ENCODE measurements at regions not wholly inside any gene's neighbourhood (a gene's known extent, or its start where the extent isn't known, plus 50 kb on each side); places are given as distances from the start of the nearest gene placed in this dataset.

DNA sequence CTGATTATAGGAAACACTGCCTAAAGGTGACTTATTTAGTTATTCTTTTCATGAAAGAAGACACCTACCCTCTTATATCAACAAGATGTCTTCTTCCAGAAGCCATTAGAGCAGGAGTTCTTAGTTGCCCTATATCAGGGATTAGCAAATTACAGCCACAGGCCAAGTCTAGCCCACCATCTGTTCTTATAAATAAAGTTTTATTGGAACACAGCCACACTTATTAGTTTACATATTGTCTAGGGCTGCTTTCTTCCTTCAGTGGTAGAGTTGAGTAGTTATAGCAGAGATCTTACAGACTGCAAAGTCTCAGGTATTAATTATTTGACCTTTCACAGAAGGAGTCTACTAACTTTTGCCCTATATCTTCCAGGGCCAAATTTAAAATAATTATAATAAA lies 157.2 kb upstream of the NOCT start:
- no peak overlapping the region for H3K4me3 ChIP-seq (ENCODE audit: extremely low read depth, insufficient read depth, low read length, poor library complexity, severe bottlenecking)
- no peak overlapping the region for H3K27ac ChIP-seq (ENCODE audit: low read depth, low read length, severe bottlenecking)
- H3K36me3 ChIP-seq (ENCODE audit: control insufficient read depth, insufficient read depth, low read length) = no peaks in the 10 kb centered on the region
- no peaks in the 10 kb centered on the region for H3K9me3 ChIP-seq (ENCODE audit: control insufficient read depth, low read length)
- no peaks in the 10 kb centered on the region for H3K4me1 ChIP-seq (ENCODE audit: control insufficient read depth, insufficient read depth, low read length, poor library complexity, severe bottlenecking)

GRCh38 chr4:138857416-138857815 lies 158.2 kb upstream of the NOCT start:
- H3K27ac ChIP-seq (ENCODE audit: low read depth, low read length, severe bottlenecking) = no peak overlapping the region
- 87 to 97% methylated on average over 2 of the region's 2 CpGs for WGBS, 2 experiments (ENCODE audit: insufficient coverage in 2 of 2)
- no peaks in the 10 kb centered on the region for H3K9me3 ChIP-seq (ENCODE audit: control insufficient read depth, low read length)
- no peaks in the 10 kb centered on the region for H3K4me1 ChIP-seq (ENCODE audit: control insufficient read depth, insufficient read depth, low read length, poor library complexity, severe bottlenecking)
- no peak overlapping the region for H3K4me3 ChIP-seq (ENCODE audit: extremely low read depth, insufficient read depth, low read length, poor library complexity, severe bottlenecking)
- H3K36me3 ChIP-seq (ENCODE audit: control insufficient read depth, insufficient read depth, low read length) = no peaks in the 10 kb centered on the region

DNA sequence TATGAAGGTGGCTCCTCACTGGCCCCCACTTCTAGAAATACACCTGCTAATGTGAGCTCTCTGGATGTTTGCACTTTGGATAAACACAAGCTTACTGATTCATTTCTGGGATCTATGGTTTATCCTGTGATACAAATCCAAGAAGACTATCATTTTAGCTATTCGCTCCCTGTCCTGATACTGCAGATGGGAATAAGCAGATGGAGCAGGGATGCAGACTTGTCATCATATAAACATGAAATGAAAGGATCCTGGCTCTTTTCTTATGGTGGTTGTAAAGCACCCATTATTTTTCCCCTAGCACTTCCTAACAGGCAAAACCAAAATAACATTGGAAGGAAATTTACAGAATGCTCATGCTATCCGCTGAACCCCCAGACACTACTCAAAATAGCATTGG lies 162.9 kb upstream of the NOCT start:
- Histone ChIP-seq H3K4me3 (ENCODE audit: extremely low read depth, insufficient read depth, low read length, poor library complexity, severe bottlenecking) (no peak overlapping the region), H3K27ac (ENCODE audit: low read depth, low read length, severe bottlenecking) (no peak overlapping the region), H3K9me3 (ENCODE audit: control insufficient read depth, low read length) (no peaks in the 10 kb centered on the region), H3K4me1 (ENCODE audit: control insufficient read depth, insufficient read depth, low read length, poor library complexity, severe bottlenecking) (no peaks in the 10 kb centered on the region), H3K36me3 (ENCODE audit: control insufficient read depth, insufficient read depth, low read length) (no peaks in the 10 kb centered on the region)
- no CpG with 5 or more reads among the region's 2 CpGs for WGBS, 2 experiments (ENCODE audit: insufficient coverage in 2 of 2)

DNA sequence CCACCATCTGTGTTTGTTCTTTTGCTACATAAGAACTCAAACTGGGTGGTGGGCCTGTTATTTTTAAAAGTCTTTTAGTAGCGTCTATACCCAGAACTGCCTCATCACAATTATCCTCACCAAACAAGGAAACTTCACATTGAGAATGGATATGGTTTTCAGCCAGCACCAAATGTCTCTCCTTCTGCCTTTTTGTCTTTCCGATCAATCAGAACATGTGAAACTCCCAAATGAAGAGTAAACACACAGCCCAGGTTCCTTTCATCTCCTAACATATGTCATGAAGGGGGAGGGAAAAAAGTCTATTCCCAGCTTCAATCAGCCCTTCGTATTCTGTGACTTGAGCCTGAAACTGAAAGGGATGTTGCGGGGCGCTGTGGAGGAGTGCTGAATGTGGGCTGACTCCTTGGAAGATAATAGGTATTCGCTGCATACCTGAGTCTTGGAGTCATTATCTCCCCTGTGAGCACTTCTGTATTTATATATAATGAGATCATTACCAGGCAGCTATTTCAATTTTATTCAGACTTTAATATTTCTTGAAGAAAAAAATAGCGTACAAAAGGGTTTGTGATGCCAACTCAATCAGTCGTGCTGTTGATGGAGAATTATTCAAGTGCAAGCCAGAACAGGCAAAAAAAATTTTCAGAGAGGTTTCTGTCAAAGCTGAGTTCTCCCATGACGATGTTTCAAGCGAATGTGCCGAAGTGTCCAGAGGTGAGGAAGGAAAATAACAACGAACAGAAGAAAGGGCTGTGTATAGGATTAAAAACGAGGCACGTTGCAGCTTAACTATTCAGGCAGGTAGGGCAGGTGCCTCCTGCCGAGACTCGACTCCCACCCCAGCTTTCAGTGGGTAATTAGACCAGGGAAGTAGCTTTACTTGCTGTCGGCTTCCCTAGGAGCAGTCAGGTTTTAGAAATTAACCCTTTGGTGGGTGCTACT lies 163.9 kb upstream of the NOCT start:
- no peak overlapping the region for H3K27ac ChIP-seq (ENCODE audit: low read depth, low read length, severe bottlenecking)
- no peaks in the 10 kb centered on the region for H3K36me3 ChIP-seq (ENCODE audit: control insufficient read depth, insufficient read depth, low read length)
- H3K9me3 ChIP-seq (ENCODE audit: control insufficient read depth, low read length) = no peaks in the 10 kb centered on the region
- no peak overlapping the region for H3K4me3 ChIP-seq (ENCODE audit: extremely low read depth, insufficient read depth, low read length, poor library complexity, severe bottlenecking)
- no peaks in the 10 kb centered on the region for H3K4me1 ChIP-seq (ENCODE audit: control insufficient read depth, insufficient read depth, low read length, poor library complexity, severe bottlenecking)
- WGBS, 2 experiments (ENCODE audit: insufficient coverage in 2 of 2) = 12 to 15% methylated on average over 11 to 14 of the region's 17 CpGs

DNA sequence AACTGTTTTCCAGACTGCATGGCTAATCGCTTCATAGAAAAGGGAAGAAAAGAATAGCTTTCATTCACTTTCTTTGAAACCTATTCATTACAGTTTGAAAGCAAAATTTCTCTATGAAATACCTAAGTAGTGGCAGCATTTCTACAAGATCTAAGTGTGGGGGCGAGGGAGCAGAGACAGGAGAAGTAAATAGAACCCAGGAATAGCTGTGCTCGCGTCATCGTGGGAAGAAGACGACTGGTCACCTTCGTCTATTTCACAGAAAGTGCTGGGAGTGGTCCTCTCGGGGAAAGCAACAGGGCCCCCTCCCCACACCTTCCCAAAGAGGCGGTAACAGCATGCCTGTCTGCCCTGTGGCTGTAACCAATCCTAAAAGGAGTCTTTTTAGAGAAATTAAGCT lies 169.9 kb upstream of the NOCT start:
- Histone ChIP-seq H3K4me3 (ENCODE audit: extremely low read depth, insufficient read depth, low read length, poor library complexity, severe bottlenecking) (no peak overlapping the region), H3K36me3 (ENCODE audit: control insufficient read depth, insufficient read depth, low read length) (no peaks in the 10 kb centered on the region), H3K4me1 (ENCODE audit: control insufficient read depth, insufficient read depth, low read length, poor library complexity, severe bottlenecking) (no peaks in the 10 kb centered on the region), H3K9me3 (ENCODE audit: control insufficient read depth, low read length) (no peaks in the 10 kb centered on the region), H3K27ac (ENCODE audit: low read depth, low read length, severe bottlenecking) (no peak overlapping the region)
- WGBS, 2 experiments (ENCODE audit: insufficient coverage in 2 of 2) = 75 to 85% methylated on average over 4 to 6 of the region's 9 CpGs

GRCh38 chr4:138845054-138845453 lies 170.5 kb upstream of the NOCT start:
- Histone ChIP-seq H3K36me3 (ENCODE audit: control insufficient read depth, insufficient read depth, low read length) (no peaks in the 10 kb centered on the region), H3K27ac (ENCODE audit: low read depth, low read length, severe bottlenecking) (no peak overlapping the region), H3K4me1 (ENCODE audit: control insufficient read depth, insufficient read depth, low read length, poor library complexity, severe bottlenecking) (no peaks in the 10 kb centered on the region), H3K9me3 (ENCODE audit: control insufficient read depth, low read length) (no peaks in the 10 kb centered on the region), H3K4me3 (ENCODE audit: extremely low read depth, insufficient read depth, low read length, poor library complexity, severe bottlenecking) (no peak overlapping the region)
- WGBS, 2 experiments (ENCODE audit: insufficient coverage in 2 of 2) = 72 to 89% methylated on average over 4 to 6 of the region's 6 CpGs

- Histone ChIP-seq H3K4me1 (ENCODE audit: control insufficient read depth, insufficient read depth, low read length, poor library complexity, severe bottlenecking) (no peaks in the 10 kb centered on the region), H3K36me3 (ENCODE audit: control insufficient read depth, insufficient read depth, low read length) (no peaks in the 10 kb centered on the region), H3K9me3 (ENCODE audit: control insufficient read depth, low read length) (no peaks in the 10 kb centered on the region), H3K4me3 (ENCODE audit: extremely low read depth, insufficient read depth, low read length, poor library complexity, severe bottlenecking) (no peak overlapping the region), H3K27ac (ENCODE audit: low read depth, low read length, severe bottlenecking) (no peak overlapping the region)
- 86 to 87% methylated on average over 5 to 6 of the region's 7 CpGs for WGBS, 2 experiments (ENCODE audit: insufficient coverage in 2 of 2)
Observed at GRCh38 chr4:138843616-138844015, 172.0 kb upstream of the NOCT start.

- H3K27ac ChIP-seq (ENCODE audit: low read depth, low read length, severe bottlenecking) = no peak overlapping the region
- H3K36me3 ChIP-seq (ENCODE audit: control insufficient read depth, insufficient read depth, low read length) = no peaks in the 10 kb centered on the region
- H3K4me3 ChIP-seq (ENCODE audit: extremely low read depth, insufficient read depth, low read length, poor library complexity, severe bottlenecking) = no peak overlapping the region
- H3K4me1 ChIP-seq (ENCODE audit: control insufficient read depth, insufficient read depth, low read length, poor library complexity, severe bottlenecking) = no peaks in the 10 kb centered on the region
- no peaks in the 10 kb centered on the region for H3K9me3 ChIP-seq (ENCODE audit: control insufficient read depth, low read length)
Observed at GRCh38 chr4:138841343-138841742, 174.2 kb upstream of the NOCT start.

DNA sequence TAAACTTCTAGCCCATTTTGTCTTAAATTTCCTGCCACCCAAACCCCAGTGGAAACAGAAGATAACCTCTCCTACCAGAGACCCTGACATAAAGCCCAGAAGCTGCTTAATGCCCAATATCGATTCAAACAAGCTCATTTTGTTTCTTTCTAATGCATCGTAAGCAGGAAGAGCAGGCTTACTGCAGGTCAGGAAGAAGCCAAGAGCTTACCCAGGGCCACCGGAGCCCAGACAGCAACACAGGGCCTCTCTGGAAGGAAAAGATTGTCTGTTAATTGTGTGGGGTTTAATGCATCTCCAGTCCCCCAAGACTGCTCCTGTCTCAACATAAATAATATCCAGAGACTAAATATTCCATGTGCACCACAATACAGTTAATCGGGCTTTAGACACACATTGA lies 177.3 kb upstream of the NOCT start:
- H3K9me3 ChIP-seq (ENCODE audit: control insufficient read depth, low read length) = no peaks in the 10 kb centered on the region
- whole genome bisulfite sequencing, 2 experiments (ENCODE audit: insufficient coverage in 2 of 2) = 95 to 100% methylated on average over 2 to 3 of the region's 4 CpGs
- H3K4me1 ChIP-seq (ENCODE audit: control insufficient read depth, insufficient read depth, low read length, poor library complexity, severe bottlenecking) = no peaks in the 10 kb centered on the region
- H3K4me3 ChIP-seq (ENCODE audit: extremely low read depth, insufficient read depth, low read length, poor library complexity, severe bottlenecking) = no peak overlapping the region
- no peak overlapping the region for H3K27ac ChIP-seq (ENCODE audit: low read depth, low read length, severe bottlenecking)
- H3K36me3 ChIP-seq (ENCODE audit: control insufficient read depth, insufficient read depth, low read length) = no peaks in the 10 kb centered on the region

DNA sequence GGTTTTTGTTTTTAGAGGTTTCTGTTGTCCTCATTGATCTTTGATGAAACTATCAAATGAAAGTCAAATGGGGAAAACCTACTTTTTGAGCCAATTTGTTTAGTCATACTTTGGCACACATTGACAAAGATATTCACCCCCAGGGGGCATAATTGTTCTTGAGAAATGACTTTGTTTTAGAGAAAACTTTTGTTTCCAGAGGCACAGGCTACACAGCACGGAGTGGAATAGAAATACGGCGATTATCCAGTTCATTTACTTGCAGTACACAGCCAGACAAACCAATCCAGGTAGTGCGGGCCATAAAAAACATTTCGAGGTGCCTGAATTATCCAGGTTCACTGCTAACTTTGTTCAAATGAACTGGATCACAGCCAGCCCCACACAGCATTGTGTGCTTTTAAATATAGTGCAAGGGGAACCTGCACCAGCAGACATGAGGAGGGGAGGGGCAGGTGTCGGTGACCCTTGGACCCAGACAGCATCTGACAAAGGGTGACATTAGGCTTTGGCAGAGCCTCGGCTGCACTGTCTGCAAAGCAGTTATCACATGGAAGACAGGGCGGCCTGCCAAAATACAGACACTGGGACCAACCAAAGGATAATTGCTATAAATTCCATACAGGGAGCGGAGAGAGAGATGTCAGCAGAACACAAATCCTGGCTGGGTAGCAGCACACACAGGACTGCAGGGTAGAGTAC lies 179.6 kb upstream of the NOCT start:
- no peaks in the 10 kb centered on the region for H3K4me1 ChIP-seq (ENCODE audit: control insufficient read depth, insufficient read depth, low read length, poor library complexity, severe bottlenecking)
- H3K9me3 ChIP-seq (ENCODE audit: control insufficient read depth, low read length) = no peaks in the 10 kb centered on the region
- H3K27ac ChIP-seq (ENCODE audit: low read depth, low read length, severe bottlenecking) = no peak overlapping the region
- H3K4me3 ChIP-seq (ENCODE audit: extremely low read depth, insufficient read depth, low read length, poor library complexity, severe bottlenecking) = no peak overlapping the region
- H3K36me3 ChIP-seq (ENCODE audit: control insufficient read depth, insufficient read depth, low read length) = no peaks in the 10 kb centered on the region
- 86 to 89% methylated on average over 7 to 9 of the region's 9 CpGs for WGBS, 2 experiments (ENCODE audit: insufficient coverage in 2 of 2)

DNA sequence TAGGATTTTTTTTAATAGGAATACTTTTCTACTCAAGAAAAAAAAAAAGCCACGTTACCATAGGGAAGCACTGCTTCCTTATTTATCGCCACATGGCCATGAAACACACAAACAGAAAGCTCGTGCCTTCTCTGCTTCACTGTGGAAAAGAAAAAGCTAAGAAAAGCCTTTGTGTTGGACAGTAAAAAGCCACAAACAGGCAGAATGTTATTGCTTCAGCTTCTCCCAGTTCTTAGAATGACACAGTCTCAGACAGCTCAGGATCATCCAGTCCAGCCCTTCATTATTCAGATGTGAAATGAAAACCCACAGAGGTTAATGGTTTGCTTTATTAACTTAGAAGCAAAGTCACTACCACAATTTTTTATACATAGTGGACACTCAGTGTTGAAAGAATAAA lies 181.6 kb upstream of the NOCT start:
- Histone ChIP-seq H3K4me3 (ENCODE audit: extremely low read depth, insufficient read depth, low read length, poor library complexity, severe bottlenecking) (no peak overlapping the region), H3K36me3 (ENCODE audit: control insufficient read depth, insufficient read depth, low read length) (no peaks in the 10 kb centered on the region), H3K4me1 (ENCODE audit: control insufficient read depth, insufficient read depth, low read length, poor library complexity, severe bottlenecking) (no peaks in the 10 kb centered on the region), H3K9me3 (ENCODE audit: control insufficient read depth, low read length) (no peaks in the 10 kb centered on the region), H3K27ac (ENCODE audit: low read depth, low read length, severe bottlenecking) (no peak overlapping the region)
- WGBS, 2 experiments (ENCODE audit: insufficient coverage in 2 of 2) = 100% methylated on average over 1 to 2 of the region's 3 CpGs
